Panc1 (cell line): ENCODE measurements at regions not wholly inside any gene's neighbourhood (a gene's known extent, or its start where the extent isn't known, plus 50 kb on each side); places are given as distances from the start of the nearest gene placed in this dataset.
"Not testable (repeated sequence)": the region's sequence is repeated elsewhere in the genome, so short reads cannot be mapped to it uniquely, and the experiment has no call there.

ENCODE experiments used
- ATAC-seq: fragments of 200-7000 bp; cut with Tn5 transposase; 2 replicates; pipeline ENCODE4 v1.9.1; 2020; ENCODE audit warnings: mild to moderate bottlenecking, moderate library complexity
- BruUV-seq: library from RNA; stranded (reverse); fragments of 400-500 nt; replicated peaks from 2 replicates; lab custom pipeline; 2021; lab: Mats Ljungman, UMichigan
- CTCF ChIA-PET: fragments of 300-600 bp; sonication (Branson Sonifier 250); formaldehyde crosslinking; loops from one replicate; lab custom pipeline; 2022; ENCODE audit warnings: antibody characterized with exemption; lab: Charles Lee
- POLR2A ChIA-PET: fragments of 300-600 bp; sonication (Branson Sonifier 250); formaldehyde crosslinking; loops from one replicate; lab custom pipeline; 2022; ENCODE audit warnings: antibody characterized with exemption; lab: Charles Lee
- DNase-seq: peaks from one replicate; pipeline ENCODE4 v3.0.0-alpha.2; 2010; ENCODE audit warnings: low read depth, low spot score
- H3K27ac ChIP-seq: 2 replicates; pipeline ENCODE4 v1.5.1; 2011; ENCODE audit warnings: mild to moderate bottlenecking, low read length, inconsistent platforms
- H3K27me3 ChIP-seq: fragments of 200-500 bp; sonication (Bioruptor generic); 2 replicates; pipeline ENCODE4 v1.6.0; 2014; ENCODE audit warnings: low read length, inconsistent platforms; ENCODE audit not compliant: control insufficient read depth, insufficient read depth
- H3K36me3 ChIP-seq: fragments of 200-500 bp; sonication (Bioruptor generic); 2 replicates; pipeline ENCODE4 v1.5.1; 2014; ENCODE audit warnings: inconsistent platforms, mild to moderate bottlenecking, low read length, moderate library complexity; ENCODE audit not compliant: control insufficient read depth, insufficient read depth
- H3K4me1 ChIP-seq: 2 replicates; pipeline ENCODE4 v1.5.1; 2011; ENCODE audit warnings: inconsistent platforms, mild to moderate bottlenecking, low read length, moderate library complexity; ENCODE audit not compliant: control insufficient read depth, insufficient read depth
- H3K4me3 ChIP-seq, 2 experiments: 2 replicates each; pipeline ENCODE4 v1.5.1; 2011 to 2012; ENCODE audit warnings: low read depth in 2 of 2, low read length in 2 of 2, mild to moderate bottlenecking in 2 of 2, inconsistent platforms in 1 of 2, moderate library complexity in 1 of 2
- H3K9me3 ChIP-seq: fragments of 200-500 bp; sonication (Bioruptor generic); 2 replicates; pipeline ENCODE4 v1.5.1; 2014; ENCODE audit warnings: low read depth, mild to moderate bottlenecking, inconsistent platforms, low read length, moderate library complexity; ENCODE audit not compliant: control insufficient read depth, insufficient read depth
- CTCF ChIP-seq: fragments of 450-650 bp; IDR thresholded peaks from 2 replicates; pipeline ENCODE4 v1.5.1; 2017; ENCODE audit warnings: mild to moderate bottlenecking
- POLR2AphosphoS5 ChIP-seq: IDR thresholded peaks from 2 replicates; pipeline ENCODE4 v1.6.1; 2012; ENCODE audit warnings: mild to moderate bottlenecking, low read depth, low read length, moderate library complexity
- SIN3A ChIP-seq: IDR thresholded peaks from 2 replicates; pipeline ENCODE4 v1.6.1; 2012; ENCODE audit warnings: low read depth, mild to moderate bottlenecking, low read length, moderate library complexity, borderline replicate concordance; ENCODE audit not compliant: insufficient read depth
- TCF7L2 ChIP-seq: IDR thresholded peaks from 2 replicates; pipeline ENCODE4 v1.6.1; 2011; ENCODE audit warnings: mild to moderate bottlenecking, low read depth, low read length, inconsistent platforms
- in situ Hi-C: cut with HindIII; loops from 2 replicates; pipeline ENCODE4 v1.10.0; 2016; ENCODE audit warnings: low sequenced_read_pairs, low pct_unique_long_range_greater_than_20kb
- intact Hi-C: fragments of 100-400 bp; cut with micrococcal nuclease; formaldehyde crosslinking; loops from one replicate; pipeline ENCODE4 v1.10.0; 2022; ENCODE audit not compliant: unreplicated experiment
- TF ChIP-seq, protein P1 (sequence below), 2 experiments: IDR thresholded peaks; 2 replicates each; pipeline ENCODE4 v1.6.1; 2011 to 2012; ENCODE audit warnings: low read depth in 2 of 2, control low read depth in 1 of 2, low read length in 1 of 2, mild to moderate bottlenecking in 1 of 2, moderate library complexity in 1 of 2; ENCODE audit not compliant: insufficient read depth in 1 of 2

DNA sequence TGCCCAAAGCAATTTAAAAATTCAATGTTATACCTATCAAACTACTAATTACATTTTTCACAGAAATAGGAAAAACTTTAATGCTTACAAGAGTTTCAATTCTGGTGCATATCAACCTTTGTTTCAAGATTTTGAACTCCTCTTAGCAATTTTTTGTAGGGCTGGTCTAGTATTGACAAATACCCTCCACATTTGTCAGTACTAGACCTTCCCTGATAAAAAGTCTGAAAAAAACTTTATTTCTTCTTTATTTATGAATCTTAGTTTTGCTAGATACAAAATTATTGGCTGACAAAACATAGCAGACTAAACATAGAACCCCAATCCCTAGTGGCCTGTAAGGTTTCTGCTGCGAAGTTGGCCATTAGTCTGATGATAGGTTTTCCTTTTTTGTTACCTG, 1804.9 kb downstream of the EFNA5 start:
- in situ Hi-C loops (no loop called here), intact Hi-C loops (no loop called here)
- no TSS peak for BruUV-seq
- no peaks in the 10 kb centered on the region for H3K4me1 ChIP-seq
- POLR2A ChIA-PET: no interaction called here
- H3K27me3 ChIP-seq: no peaks in the 10 kb centered on the region
- TF ChIP-seq, protein P1, sequence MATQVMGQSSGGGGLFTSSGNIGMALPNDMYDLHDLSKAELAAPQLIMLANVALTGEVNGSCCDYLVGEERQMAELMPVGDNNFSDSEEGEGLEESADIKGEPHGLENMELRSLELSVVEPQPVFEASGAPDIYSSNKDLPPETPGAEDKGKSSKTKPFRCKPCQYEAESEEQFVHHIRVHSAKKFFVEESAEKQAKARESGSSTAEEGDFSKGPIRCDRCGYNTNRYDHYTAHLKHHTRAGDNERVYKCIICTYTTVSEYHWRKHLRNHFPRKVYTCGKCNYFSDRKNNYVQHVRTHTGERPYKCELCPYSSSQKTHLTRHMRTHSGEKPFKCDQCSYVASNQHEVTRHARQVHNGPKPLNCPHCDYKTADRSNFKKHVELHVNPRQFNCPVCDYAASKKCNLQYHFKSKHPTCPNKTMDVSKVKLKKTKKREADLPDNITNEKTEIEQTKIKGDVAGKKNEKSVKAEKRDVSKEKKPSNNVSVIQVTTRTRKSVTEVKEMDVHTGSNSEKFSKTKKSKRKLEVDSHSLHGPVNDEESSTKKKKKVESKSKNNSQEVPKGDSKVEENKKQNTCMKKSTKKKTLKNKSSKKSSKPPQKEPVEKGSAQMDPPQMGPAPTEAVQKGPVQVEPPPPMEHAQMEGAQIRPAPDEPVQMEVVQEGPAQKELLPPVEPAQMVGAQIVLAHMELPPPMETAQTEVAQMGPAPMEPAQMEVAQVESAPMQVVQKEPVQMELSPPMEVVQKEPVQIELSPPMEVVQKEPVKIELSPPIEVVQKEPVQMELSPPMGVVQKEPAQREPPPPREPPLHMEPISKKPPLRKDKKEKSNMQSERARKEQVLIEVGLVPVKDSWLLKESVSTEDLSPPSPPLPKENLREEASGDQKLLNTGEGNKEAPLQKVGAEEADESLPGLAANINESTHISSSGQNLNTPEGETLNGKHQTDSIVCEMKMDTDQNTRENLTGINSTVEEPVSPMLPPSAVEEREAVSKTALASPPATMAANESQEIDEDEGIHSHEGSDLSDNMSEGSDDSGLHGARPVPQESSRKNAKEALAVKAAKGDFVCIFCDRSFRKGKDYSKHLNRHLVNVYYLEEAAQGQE (IDR thresholded peaks at IDR 0.05; ENCODE audit: insufficient read depth in 1 of 2, low read depth in 2 of 2, low read length in 1 of 2): no peak
- TF ChIP-seq TCF7L2 (no peak), CTCF (no peak), POLR2AphosphoS5 (no peak), SIN3A (no peak)
- H3K4me3 ChIP-seq: no peak overlapping the region
- H3K9me3 ChIP-seq: no peaks in the 10 kb centered on the region
- CTCF ChIA-PET: no interaction called here
- no peak overlapping the region for H3K27ac ChIP-seq
- no peaks in the 10 kb centered on the region for H3K36me3 ChIP-seq
- no peak for DNase-seq
- ATAC-seq: no peak

- H3K27me3 ChIP-seq, BruUV-seq, H3K4me3 ChIP-seq, DNase-seq, in situ Hi-C loops, POLR2A ChIA-PET, H3K36me3 ChIP-seq, ATAC-seq, H3K9me3 ChIP-seq, H3K4me1 ChIP-seq, intact Hi-C loops, H3K27ac ChIP-seq: not testable (repeated sequence)
- CTCF ChIA-PET: interaction anchor here (0.7 kb wide), 1 partner anchor 206 kb away, joined by 3 read pairs; no protein-coding TSS in a partner anchor
Measured at GRCh38 chr5:105859350-105859749, 1811.4 kb downstream of the EFNA5 start.

DNA sequence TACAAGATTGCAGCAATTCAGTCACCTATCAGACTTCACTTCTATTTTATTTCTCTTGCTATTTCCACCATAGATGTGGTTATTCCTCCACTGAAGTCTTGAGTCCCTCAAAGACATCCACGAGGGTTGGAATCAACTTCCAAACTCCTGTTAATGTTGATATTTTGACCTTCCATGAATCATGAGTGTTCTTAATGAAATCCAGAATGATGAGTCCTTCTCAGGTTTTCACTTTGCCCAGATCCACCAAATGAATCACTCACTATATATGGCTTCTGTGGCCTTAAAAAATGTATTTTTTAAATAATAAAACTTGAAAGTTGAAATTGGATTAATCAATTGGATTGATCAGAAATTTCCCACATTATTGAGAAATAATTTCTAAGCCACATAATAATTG, 1821.0 kb downstream of the EFNA5 start:
- TF ChIP-seq, protein P1 (IDR thresholded peaks at IDR 0.05; ENCODE audit: insufficient read depth in 1 of 2, low read depth in 2 of 2, low read length in 1 of 2): no peak
- TF ChIP-seq TCF7L2: no peak
- TF ChIP-seq POLR2AphosphoS5: no peak
- no peak for TF ChIP-seq CTCF
- TF ChIP-seq SIN3A: no peak
- Histone ChIP-seq H3K4me1 (no peaks in the 10 kb centered on the region), H3K9me3 (no peaks in the 10 kb centered on the region), H3K27me3 (no peaks in the 10 kb centered on the region), H3K27ac (no peak overlapping the region), H3K4me3 (no peak overlapping the region), H3K36me3 (no peaks in the 10 kb centered on the region)
- in situ Hi-C loops: no loop called here
- ChIA-PET CTCF (no interaction called here), POLR2A (no interaction called here)
- ATAC-seq (no peak), DNase-seq (no peak)
- intact Hi-C loops: no loop called here
- no TSS peak for BruUV-seq
